RWPE2 (cell line): ENCODE measurements at regions not wholly inside any gene's neighbourhood (a gene's known extent, or its start where the extent isn't known, plus 50 kb on each side); places are given as distances from the start of the nearest gene placed in this dataset.

Experiments used
- ATAC-seq: fragments of 200-7000 bp; cut with Tn5 transposase; 3 replicates; pipeline ENCODE4 v1.9.1; 2021; ENCODE audit warnings: low read depth
- DNase-seq: peaks from one replicate; pipeline ENCODE4 v3.0.0-alpha.2; 2020; ENCODE audit warnings: low spot score
- H3K27ac ChIP-seq: fragments of 450-650 bp; 2 replicates; pipeline ENCODE4 v1.5.1; 2017; ENCODE audit warnings: mild to moderate bottlenecking; ENCODE audit not compliant: poor library complexity, severe bottlenecking
- H3K27me3 ChIP-seq: fragments of 250-450 bp; sonication (Bioruptor Pico); 2 replicates; pipeline ENCODE4 v1.5.1; 2021; ENCODE audit warnings: mild to moderate bottlenecking, moderate library complexity; ENCODE audit not compliant: insufficient read depth, poor library complexity, severe bottlenecking
- H3K36me3 ChIP-seq: fragments of 250-450 bp; sonication (Bioruptor Pico); 2 replicates; pipeline ENCODE4 v1.5.1; 2020; ENCODE audit warnings: low read depth, mild to moderate bottlenecking, moderate library complexity
- H3K4me1 ChIP-seq: fragments of 250-450 bp; sonication (Bioruptor Pico); 2 replicates; pipeline ENCODE4 v1.5.1; 2021; ENCODE audit warnings: mild to moderate bottlenecking, moderate library complexity; ENCODE audit not compliant: insufficient read depth, poor library complexity, severe bottlenecking
- H3K4me3 ChIP-seq: fragments of 250-450 bp; sonication (Bioruptor Pico); 2 replicates; pipeline ENCODE4 v1.5.1; 2021; ENCODE audit warnings: mild to moderate bottlenecking, moderate library complexity; ENCODE audit not compliant: severe bottlenecking
- H3K9me3 ChIP-seq: fragments of 250-450 bp; sonication (Bioruptor Pico); 2 replicates; pipeline ENCODE4 v1.5.1; 2021; ENCODE audit warnings: mild to moderate bottlenecking, moderate library complexity; ENCODE audit not compliant: severe bottlenecking
- TF ChIP-seq, protein P1 (sequence below): fragments of 450-650 bp; IDR thresholded peaks from one replicate; pipeline ENCODE4 v1.5.1; 2017; ENCODE audit warnings: mild to moderate bottlenecking, moderate library complexity; ENCODE audit not compliant: poor library complexity, severe bottlenecking

DNA sequence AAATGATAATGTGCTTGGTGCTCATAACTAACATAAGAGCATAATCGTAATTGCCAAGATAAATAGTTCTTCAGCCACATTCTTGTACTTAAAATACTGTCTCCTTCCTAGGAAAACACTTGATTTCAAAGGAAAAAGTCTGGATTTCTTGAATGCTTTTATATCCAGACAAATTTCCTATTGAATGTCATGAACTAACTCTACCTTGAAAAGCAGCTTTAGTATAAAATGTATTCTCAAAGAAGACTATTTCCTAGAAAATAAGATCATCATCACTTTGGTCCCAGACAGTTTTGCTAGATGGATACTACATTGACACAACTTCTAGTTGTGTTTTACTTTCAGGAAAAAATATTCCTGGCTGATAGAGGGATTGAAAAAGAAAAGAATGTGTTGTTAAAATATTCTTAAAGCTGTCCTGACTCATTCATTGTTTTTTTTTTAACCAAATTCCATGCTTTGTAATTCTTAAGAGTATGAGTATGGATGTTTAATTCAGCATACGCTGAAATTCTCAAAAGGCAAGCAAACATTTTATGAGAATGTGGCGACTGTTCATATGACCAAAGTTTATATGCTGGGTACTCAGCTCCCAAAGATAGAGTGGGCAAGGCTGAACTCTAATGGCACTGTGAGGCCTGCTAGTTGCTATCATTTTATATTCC is 106.1 kb downstream of the PPP1R3A start:
- H3K4me3 ChIP-seq = no peak overlapping the region
- H3K4me1 ChIP-seq = no peaks in the 10 kb centered on the region
- no peak overlapping the region for H3K27ac ChIP-seq
- DNase-seq = no peak
- H3K9me3 ChIP-seq = no peaks in the 10 kb centered on the region
- no peaks in the 10 kb centered on the region for H3K27me3 ChIP-seq
- ATAC-seq = no peak
- TF ChIP-seq, protein P1, sequence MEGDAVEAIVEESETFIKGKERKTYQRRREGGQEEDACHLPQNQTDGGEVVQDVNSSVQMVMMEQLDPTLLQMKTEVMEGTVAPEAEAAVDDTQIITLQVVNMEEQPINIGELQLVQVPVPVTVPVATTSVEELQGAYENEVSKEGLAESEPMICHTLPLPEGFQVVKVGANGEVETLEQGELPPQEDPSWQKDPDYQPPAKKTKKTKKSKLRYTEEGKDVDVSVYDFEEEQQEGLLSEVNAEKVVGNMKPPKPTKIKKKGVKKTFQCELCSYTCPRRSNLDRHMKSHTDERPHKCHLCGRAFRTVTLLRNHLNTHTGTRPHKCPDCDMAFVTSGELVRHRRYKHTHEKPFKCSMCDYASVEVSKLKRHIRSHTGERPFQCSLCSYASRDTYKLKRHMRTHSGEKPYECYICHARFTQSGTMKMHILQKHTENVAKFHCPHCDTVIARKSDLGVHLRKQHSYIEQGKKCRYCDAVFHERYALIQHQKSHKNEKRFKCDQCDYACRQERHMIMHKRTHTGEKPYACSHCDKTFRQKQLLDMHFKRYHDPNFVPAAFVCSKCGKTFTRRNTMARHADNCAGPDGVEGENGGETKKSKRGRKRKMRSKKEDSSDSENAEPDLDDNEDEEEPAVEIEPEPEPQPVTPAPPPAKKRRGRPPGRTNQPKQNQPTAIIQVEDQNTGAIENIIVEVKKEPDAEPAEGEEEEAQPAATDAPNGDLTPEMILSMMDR = no peak
- H3K36me3 ChIP-seq = no peaks in the 10 kb centered on the region

DNA sequence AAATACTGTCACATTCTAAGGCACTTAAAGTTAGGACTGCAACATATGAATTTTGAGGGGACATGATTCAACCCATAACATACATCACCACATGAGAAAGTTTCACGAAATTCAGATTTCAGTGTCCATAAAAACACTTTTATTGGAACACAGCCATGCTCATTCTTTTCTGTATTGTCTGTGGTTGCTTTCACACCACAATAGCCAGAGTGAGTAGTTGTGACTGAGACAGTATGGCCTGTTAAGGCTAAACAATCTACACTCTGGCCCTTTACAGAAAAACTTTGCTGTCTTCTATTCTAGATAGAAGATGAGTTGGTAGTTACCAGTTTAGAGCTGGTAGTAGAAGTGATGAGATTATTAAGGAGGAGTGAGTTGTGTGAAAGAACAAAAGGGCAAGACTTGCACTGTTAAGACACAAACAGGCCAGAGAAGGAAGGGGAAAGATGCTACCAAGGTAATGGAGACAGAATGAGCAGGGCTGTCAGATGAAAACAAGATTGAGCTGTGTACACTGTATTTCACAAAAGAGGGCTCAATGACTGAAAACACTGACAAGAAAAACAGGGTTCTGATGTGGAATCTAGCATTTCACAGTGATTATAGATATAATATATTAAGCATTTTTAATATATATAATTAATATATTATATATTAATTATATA is 108.6 kb downstream of the PPP1R3A start:
- Histone ChIP-seq H3K36me3 (no peaks in the 10 kb centered on the region), H3K4me3 (no peak overlapping the region), H3K9me3 (no peaks in the 10 kb centered on the region), H3K27me3 (no peaks in the 10 kb centered on the region), H3K4me1 (no peaks in the 10 kb centered on the region), H3K27ac (no peak overlapping the region)
- no peak for DNase-seq
- TF ChIP-seq, protein P1 = no peak
- no peak for ATAC-seq

DNA sequence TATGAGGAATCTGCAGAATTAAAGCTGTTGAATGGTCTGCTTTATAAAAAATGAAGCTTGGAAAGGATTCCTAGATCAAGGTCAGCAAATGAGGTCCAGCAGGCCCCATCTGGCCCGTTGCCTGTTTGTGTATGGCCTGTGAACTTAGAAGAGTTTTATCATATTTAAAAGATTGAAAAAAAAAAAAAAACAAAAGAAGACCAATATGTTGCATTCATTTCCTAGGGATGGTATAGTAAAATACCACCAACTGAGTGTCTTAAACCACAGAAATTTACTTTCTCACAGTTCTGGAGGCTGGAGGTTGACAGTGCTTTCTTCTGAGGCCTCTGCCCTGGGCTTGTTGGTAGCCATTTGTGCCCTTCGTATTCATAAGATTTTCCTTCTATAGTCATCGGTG is 109.2 kb downstream of the PPP1R3A start:
- Histone ChIP-seq H3K4me1 (no peaks in the 10 kb centered on the region), H3K27me3 (no peaks in the 10 kb centered on the region), H3K4me3 (no peak overlapping the region), H3K27ac (no peak overlapping the region), H3K36me3 (no peaks in the 10 kb centered on the region), H3K9me3 (no peaks in the 10 kb centered on the region)
- ATAC-seq (no peak), DNase-seq (no peak)
- TF ChIP-seq, protein P1 = no peak

DNA sequence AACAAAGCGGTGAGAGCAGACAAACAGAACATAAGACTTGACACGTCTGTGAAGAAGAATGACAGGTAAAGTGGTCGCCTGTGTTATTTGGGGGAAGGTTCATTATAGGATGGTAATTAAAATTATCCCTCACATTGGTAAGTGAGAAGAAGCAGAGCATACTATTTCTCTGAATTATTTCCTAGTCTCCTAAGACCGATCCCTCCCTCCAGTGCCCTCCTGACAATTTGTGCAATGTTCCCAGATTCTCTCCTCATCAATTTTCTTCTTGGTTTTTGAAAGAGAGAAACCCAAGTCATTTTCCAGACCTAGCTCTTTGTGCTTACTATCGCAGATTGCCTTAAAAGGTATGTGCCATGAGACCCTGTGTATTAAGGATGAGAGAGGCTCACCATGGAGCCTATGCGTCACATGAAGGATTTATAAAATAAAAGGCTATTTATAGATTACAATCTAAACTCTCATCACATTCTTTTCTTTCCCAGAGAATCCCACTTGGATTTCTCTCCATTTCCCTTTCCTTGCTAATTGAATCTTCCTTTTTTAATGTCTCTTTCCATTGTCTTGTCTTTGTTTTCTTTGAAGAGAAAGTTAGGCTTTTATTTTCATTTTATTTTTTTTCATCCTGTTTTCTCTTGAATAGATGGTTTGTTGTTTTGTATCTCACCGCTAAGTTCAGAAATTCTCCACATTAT is 112.0 kb downstream of the PPP1R3A start:
- DNase-seq (no peak), ATAC-seq (no peak)
- Histone ChIP-seq H3K36me3 (no peaks in the 10 kb centered on the region), H3K4me3 (no peak overlapping the region), H3K27me3 (no peaks in the 10 kb centered on the region), H3K27ac (no peak overlapping the region), H3K4me1 (no peaks in the 10 kb centered on the region), H3K9me3 (no peaks in the 10 kb centered on the region)
- TF ChIP-seq, protein P1 = no peak
